H1 (cell line): ENCODE measurements at regions not wholly inside any gene's neighbourhood (a gene's known extent, or its start where the extent isn't known, plus 50 kb on each side); places are given as distances from the start of the nearest gene placed in this dataset.

ENCODE experiments used
- POLR2A ChIP-seq, 2 experiments: IDR thresholded peaks; 1 replicate in 1 of 2; 2 replicates in 1 of 2; pipeline ENCODE4 v1.6.1; 2011; ENCODE audit warnings: low read depth in 2 of 2, low read length in 2 of 2, mild to moderate bottlenecking in 2 of 2; ENCODE audit errors: control extremely low read depth in 1 of 2
- TF ChIP-seq, protein P1 (sequence below), 3 experiments: IDR thresholded peaks; 1 replicate in 2 of 3; 2 replicates in 1 of 3; pipeline versions ENCODE4 v1.5.1 to v1.6.1; 2011; ENCODE audit warnings: low read length in 3 of 3, mild to moderate bottlenecking in 3 of 3, inconsistent platforms in 2 of 3, low read depth in 1 of 3, moderate library complexity in 1 of 3; ENCODE audit not compliant: insufficient read depth in 1 of 3; ENCODE audit errors: control extremely low read depth in 1 of 3

DNA sequence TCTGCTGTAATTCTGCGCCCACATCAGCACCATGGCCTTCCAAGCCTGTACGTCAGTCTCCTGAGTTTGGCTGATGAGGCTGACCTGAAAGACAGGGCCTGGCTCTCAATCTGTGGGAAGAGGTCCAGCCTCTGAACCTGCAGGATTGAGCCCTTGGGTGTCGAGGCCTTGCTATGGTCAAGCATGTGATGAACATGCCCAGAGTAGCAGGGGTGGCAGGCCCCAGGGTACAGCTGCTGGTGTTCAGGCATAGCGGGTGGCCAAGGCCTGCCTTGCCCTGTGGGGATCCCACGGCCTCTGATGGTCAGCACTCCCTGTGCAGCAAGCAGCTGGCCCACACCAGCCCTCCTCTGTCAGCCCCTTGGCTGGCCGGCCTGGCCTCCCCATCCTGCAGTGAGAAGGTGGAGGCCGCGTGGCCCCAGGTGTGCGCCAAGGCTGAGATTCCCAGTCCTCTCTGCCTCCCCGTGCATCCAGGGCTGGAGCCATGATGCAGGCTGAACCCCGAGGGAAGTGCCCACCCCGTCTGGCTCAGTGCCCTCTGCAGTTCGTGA is 298.4 kb downstream of the NDUFA10 start:
- TF ChIP-seq, protein P1, sequence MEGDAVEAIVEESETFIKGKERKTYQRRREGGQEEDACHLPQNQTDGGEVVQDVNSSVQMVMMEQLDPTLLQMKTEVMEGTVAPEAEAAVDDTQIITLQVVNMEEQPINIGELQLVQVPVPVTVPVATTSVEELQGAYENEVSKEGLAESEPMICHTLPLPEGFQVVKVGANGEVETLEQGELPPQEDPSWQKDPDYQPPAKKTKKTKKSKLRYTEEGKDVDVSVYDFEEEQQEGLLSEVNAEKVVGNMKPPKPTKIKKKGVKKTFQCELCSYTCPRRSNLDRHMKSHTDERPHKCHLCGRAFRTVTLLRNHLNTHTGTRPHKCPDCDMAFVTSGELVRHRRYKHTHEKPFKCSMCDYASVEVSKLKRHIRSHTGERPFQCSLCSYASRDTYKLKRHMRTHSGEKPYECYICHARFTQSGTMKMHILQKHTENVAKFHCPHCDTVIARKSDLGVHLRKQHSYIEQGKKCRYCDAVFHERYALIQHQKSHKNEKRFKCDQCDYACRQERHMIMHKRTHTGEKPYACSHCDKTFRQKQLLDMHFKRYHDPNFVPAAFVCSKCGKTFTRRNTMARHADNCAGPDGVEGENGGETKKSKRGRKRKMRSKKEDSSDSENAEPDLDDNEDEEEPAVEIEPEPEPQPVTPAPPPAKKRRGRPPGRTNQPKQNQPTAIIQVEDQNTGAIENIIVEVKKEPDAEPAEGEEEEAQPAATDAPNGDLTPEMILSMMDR (IDR thresholded peaks at IDR 0.05; ENCODE audit: control extremely low read depth in 1 of 3, insufficient read depth in 1 of 3, low read depth in 1 of 3, low read length in 3 of 3), result no peak
- TF ChIP-seq POLR2A (IDR thresholded peaks at IDR 0.05; ENCODE audit: control extremely low read depth in 1 of 2, low read depth in 2 of 2, low read length in 2 of 2), result no peak
